ENCODE measurements at regions not wholly inside any gene's neighbourhood (a gene's known extent, or its start where the extent isn't known, plus 50 kb on each side); places are given as distances from the start of the nearest gene placed in this dataset.

DNA sequence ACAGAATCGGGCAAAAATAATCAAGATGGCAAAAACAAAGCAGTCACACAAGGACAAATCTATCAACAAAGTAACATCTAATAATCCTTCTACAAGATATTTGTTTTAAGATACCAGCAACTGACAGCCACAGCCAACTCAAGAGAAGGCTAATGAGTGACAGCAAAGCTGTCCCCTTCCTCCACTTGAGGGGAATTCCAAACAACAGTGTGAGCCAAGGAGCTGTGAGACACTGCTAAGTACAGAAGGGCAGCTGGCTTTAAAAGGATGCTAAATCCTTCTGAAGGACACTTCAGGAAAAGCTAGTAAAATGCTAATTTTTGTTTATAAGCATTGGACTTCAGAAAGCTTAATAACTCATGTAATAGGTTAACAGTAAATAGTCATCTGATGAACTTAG is 120.3 kb upstream of the GOLGA8J start:
- H3K4me3 Mint-ChIP-seq (ENCODE audit: unreplicated experiment) = no peak overlapping the region
- no peak overlapping the region for H3K27ac Mint-ChIP-seq (ENCODE audit: unreplicated experiment)
- TF ChIP-seq, protein P1, sequence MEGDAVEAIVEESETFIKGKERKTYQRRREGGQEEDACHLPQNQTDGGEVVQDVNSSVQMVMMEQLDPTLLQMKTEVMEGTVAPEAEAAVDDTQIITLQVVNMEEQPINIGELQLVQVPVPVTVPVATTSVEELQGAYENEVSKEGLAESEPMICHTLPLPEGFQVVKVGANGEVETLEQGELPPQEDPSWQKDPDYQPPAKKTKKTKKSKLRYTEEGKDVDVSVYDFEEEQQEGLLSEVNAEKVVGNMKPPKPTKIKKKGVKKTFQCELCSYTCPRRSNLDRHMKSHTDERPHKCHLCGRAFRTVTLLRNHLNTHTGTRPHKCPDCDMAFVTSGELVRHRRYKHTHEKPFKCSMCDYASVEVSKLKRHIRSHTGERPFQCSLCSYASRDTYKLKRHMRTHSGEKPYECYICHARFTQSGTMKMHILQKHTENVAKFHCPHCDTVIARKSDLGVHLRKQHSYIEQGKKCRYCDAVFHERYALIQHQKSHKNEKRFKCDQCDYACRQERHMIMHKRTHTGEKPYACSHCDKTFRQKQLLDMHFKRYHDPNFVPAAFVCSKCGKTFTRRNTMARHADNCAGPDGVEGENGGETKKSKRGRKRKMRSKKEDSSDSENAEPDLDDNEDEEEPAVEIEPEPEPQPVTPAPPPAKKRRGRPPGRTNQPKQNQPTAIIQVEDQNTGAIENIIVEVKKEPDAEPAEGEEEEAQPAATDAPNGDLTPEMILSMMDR (IDR thresholded peaks at IDR 0.05; ENCODE audit: unreplicated experiment) = no peak

DNA sequence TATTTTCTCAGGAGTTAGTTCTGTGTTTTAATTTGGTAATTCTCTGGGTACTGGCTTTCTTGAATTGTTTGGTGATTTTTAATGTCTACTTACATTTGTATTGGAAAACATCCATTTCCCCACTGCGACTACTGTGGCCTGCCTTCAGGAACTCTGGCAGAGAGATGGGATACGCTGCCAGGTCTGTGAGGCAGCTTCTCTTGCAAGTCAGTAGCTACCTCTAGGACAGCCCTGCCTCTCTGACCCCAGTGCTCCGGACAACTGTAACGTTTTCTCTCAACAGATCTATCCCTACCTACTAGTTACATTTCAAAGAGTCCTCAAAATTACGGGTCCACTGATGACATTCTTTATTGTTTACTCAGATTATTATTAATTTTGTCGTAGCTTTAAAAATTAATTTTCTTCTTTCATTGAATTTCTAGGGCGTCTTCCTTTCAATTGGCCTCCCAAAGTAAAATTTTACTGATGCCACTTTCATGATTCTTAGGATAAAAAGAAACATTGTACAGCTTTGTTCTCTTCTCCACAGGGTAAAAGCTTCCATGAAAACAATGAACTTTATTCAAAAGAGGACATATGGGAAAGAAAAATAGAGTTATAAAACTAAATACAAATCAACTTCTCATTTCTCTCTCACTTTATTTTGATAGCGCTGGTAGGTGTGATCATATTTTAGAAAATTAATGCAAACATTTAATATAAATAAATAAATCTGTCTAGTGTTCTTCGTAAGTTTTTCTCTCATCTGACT is 123.2 kb upstream of the GOLGA8J start:
- no peak for DNase-seq (ENCODE audit: low spot score)
- TF ChIP-seq, protein P1 (IDR thresholded peaks at IDR 0.05; ENCODE audit: unreplicated experiment) = no peak
- Mint-ChIP-seq H3K27ac (ENCODE audit: unreplicated experiment) (no peak overlapping the region), H3K27me3 (ENCODE audit: unreplicated experiment) (no peaks in the 10 kb centered on the region), H3K36me3 (ENCODE audit: low read depth, unreplicated experiment) (no peaks in the 10 kb centered on the region), H3K4me3 (ENCODE audit: unreplicated experiment) (no peak overlapping the region), H3K4me1 (ENCODE audit: unreplicated experiment) (no peaks in the 10 kb centered on the region), H3K9me3 (ENCODE audit: unreplicated experiment) (no peaks in the 10 kb centered on the region)

More for the DNA sequence above, 120.3 kb upstream of the GOLGA8J start:
- Mint-ChIP-seq H3K27me3 (ENCODE audit: unreplicated experiment) (no peaks in the 10 kb centered on the region), H3K36me3 (ENCODE audit: low read depth, unreplicated experiment) (no peaks in the 10 kb centered on the region), H3K9me3 (ENCODE audit: unreplicated experiment) (no peaks in the 10 kb centered on the region), H3K4me1 (ENCODE audit: unreplicated experiment) (no peaks in the 10 kb centered on the region)
- DNase-seq (ENCODE audit: low spot score) = no peak

DNA sequence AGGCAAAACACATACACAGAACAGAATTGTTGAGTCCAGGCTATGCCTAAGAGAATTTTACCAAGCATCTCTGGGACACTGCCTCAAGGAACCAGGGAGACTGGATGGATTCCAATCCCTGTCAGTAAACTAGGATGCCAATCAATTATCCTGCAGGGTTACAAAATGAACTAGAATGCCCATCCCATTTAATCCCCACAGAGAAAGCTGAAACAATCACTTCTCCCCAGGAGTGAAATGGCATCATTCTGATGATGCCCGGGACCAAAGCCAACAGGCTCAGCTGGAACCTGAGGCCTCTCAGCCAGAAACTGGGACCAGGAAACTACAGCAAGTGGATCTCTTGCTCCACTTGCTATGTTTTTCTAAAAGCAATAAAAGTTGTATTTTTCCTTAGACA is 130.0 kb upstream of the TJP1 start:
- TF ChIP-seq, protein P1 (IDR thresholded peaks at IDR 0.05; ENCODE audit: unreplicated experiment) = no peak
- Mint-ChIP-seq H3K4me1 (ENCODE audit: unreplicated experiment) (no peaks in the 10 kb centered on the region), H3K9me3 (ENCODE audit: unreplicated experiment) (no peaks in the 10 kb centered on the region)

DNA sequence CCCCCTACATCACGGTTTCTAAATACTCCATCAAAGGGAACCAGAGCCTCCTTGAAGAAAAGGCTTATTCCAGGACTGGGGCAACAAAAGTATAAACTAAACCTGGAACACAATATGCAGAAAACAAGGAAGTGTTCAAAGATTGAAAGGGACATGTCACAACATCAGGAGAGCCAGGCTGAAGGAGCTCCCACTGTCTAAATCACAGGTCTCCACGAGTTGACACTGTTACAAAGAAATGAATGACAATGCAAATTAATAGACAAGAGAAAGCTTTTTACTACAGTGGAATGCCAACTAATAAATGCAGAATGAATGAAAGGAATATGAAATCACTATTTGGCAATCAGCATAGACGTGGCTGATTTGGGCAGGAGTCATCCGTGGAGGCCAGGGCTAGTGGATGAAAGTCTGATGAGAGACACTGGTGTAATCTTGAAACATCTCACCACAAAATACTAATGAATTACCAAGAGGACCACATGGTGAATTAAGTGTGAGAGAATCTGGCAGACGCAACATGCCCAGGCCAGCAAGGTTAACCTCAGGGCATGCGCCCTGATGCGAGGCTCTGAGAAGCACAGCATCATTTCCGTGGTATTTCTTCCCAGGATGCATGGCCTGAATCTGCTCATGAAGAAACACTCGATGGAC is 123.8 kb upstream of the TJP1 start:
- DNase-seq (ENCODE audit: low spot score) = no peak
- Mint-ChIP-seq H3K9me3 (ENCODE audit: unreplicated experiment) (no peaks in the 10 kb centered on the region), H3K4me3 (ENCODE audit: unreplicated experiment) (no peak overlapping the region), H3K4me1 (ENCODE audit: unreplicated experiment) (no peaks in the 10 kb centered on the region), H3K27me3 (ENCODE audit: unreplicated experiment) (no peaks in the 10 kb centered on the region), H3K27ac (ENCODE audit: unreplicated experiment) (no peak overlapping the region), H3K36me3 (ENCODE audit: low read depth, unreplicated experiment) (no peaks in the 10 kb centered on the region)
- TF ChIP-seq, protein P1 (IDR thresholded peaks at IDR 0.05; ENCODE audit: unreplicated experiment) = no peak

More for the DNA sequence above, 130.0 kb upstream of the TJP1 start:
- H3K27ac Mint-ChIP-seq (ENCODE audit: unreplicated experiment) = no peak overlapping the region
- no peaks in the 10 kb centered on the region for H3K27me3 Mint-ChIP-seq (ENCODE audit: unreplicated experiment)
- no peak overlapping the region for H3K4me3 Mint-ChIP-seq (ENCODE audit: unreplicated experiment)
- no peak for DNase-seq (ENCODE audit: low spot score)
- H3K36me3 Mint-ChIP-seq (ENCODE audit: low read depth, unreplicated experiment) = no peaks in the 10 kb centered on the region

DNA sequence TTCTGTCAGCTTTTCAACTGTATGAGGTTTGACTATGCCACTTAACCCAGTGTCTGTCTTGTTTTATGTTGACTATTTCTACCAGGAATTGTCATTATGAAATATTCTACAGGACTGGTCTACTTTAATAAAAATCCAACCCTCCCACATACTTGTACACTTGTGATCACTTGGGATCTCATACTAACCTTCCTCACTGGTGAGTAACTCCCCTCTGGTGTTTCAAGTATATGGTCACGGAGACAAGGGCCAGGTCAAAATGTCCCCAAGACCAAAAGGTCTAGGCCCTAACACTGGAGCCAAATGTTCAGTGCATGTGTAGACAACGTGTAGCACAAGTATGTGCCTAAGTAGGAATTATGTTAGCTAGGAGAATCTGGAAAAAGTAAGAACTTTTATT is 122.7 kb upstream of the TJP1 start:
- Mint-ChIP-seq H3K4me3 (ENCODE audit: unreplicated experiment) (no peak overlapping the region), H3K27ac (ENCODE audit: unreplicated experiment) (no peak overlapping the region), H3K27me3 (ENCODE audit: unreplicated experiment) (no peaks in the 10 kb centered on the region), H3K36me3 (ENCODE audit: low read depth, unreplicated experiment) (no peaks in the 10 kb centered on the region), H3K4me1 (ENCODE audit: unreplicated experiment) (no peaks in the 10 kb centered on the region), H3K9me3 (ENCODE audit: unreplicated experiment) (no peaks in the 10 kb centered on the region)
- DNase-seq (ENCODE audit: low spot score) = no peak
- TF ChIP-seq, protein P1 (IDR thresholded peaks at IDR 0.05; ENCODE audit: unreplicated experiment) = no peak
